OCI-LY7 (cell line): ENCODE measurements at regions not wholly inside any gene's neighbourhood (a gene's known extent, or its start where the extent isn't known, plus 50 kb on each side); places are given as distances from the start of the nearest gene placed in this dataset.
"Not testable (repeated sequence)": the region's sequence is repeated elsewhere in the genome, so short reads cannot be mapped to it uniquely, and the experiment has no call there.

ENCODE experiments used
- BruUV-seq: library from RNA; stranded (reverse); fragments of 400-500 nt; replicated peaks from 2 replicates; lab custom pipeline; 2021; lab: Mats Ljungman, UMichigan
- CTCF ChIA-PET: fragments of 300-600 bp; sonication (Branson Sonifier 250); formaldehyde crosslinking; loops from one replicate; lab custom pipeline; 2022; ENCODE audit warnings: antibody characterized with exemption; ENCODE audit not compliant: unreplicated experiment; lab: Charles Lee
- POLR2A ChIA-PET: fragments of 300-600 bp; sonication (Branson Sonifier 250); formaldehyde crosslinking; loops from one replicate; lab custom pipeline; 2022; ENCODE audit warnings: antibody characterized with exemption; lab: Charles Lee
- DNase-seq: peaks from one replicate; pipeline ENCODE4 v3.0.0-alpha.2; 2015; ENCODE audit warnings: low spot score
- H2AFZ ChIP-seq: fragments of 200-600 bp; sonication (generic), shearing (Covaris generic); 2 replicates; pipeline ENCODE4 v1.6.1; 2014; ENCODE audit warnings: mild to moderate bottlenecking, antibody characterized with exemption, low read length, moderate library complexity
- H3K27ac ChIP-seq: fragments of 200-600 bp; sonication (generic); 2 replicates; pipeline ENCODE4 v1.5.1; 2014; ENCODE audit warnings: mixed run types, low read depth, mild to moderate bottlenecking, moderate library complexity, low read length, inconsistent platforms; ENCODE audit not compliant: poor library complexity, severe bottlenecking
- H3K36me3 ChIP-seq: fragments of 200-600 bp; sonication (generic); 2 replicates; pipeline ENCODE4 v1.6.1; 2014; ENCODE audit warnings: mild to moderate bottlenecking, antibody characterized with exemption, low read length, moderate library complexity, mixed read lengths; ENCODE audit not compliant: insufficient read depth
- H3K4me1 ChIP-seq: fragments of 200-600 bp; sonication (generic); 2 replicates; pipeline ENCODE4 v1.5.1; 2014; ENCODE audit warnings: mild to moderate bottlenecking, low read length; ENCODE audit not compliant: insufficient read depth, poor library complexity, severe bottlenecking
- H3K4me2 ChIP-seq: fragments of 200-600 bp; sonication (generic); 2 replicates; pipeline ENCODE4 v1.6.1; 2014; ENCODE audit warnings: mild to moderate bottlenecking, low read length
- H3K4me3 ChIP-seq: fragments of 200-600 bp; sonication (generic); 2 replicates; pipeline ENCODE4 v1.5.1; 2014; ENCODE audit warnings: mild to moderate bottlenecking, low read depth, low read length; ENCODE audit not compliant: poor library complexity, severe bottlenecking
- H3K79me2 ChIP-seq: fragments of 200-600 bp; sonication (generic); 2 replicates; pipeline ENCODE4 v1.6.1; 2016; ENCODE audit warnings: low read depth, mild to moderate bottlenecking, low read length, moderate library complexity, mixed read lengths; ENCODE audit not compliant: insufficient read depth
- H3K9me2 ChIP-seq: fragments of 200-600 bp; sonication (generic); 2 replicates; pipeline ENCODE4 v1.6.1; 2016; ENCODE audit warnings: mild to moderate bottlenecking, low read length, mixed read lengths; ENCODE audit not compliant: insufficient read depth
- H3K9me3 ChIP-seq: fragments of 200-600 bp; sonication (generic); 2 replicates; pipeline ENCODE4 v1.6.1; 2014; ENCODE audit warnings: mild to moderate bottlenecking, mixed run types, low read length, mixed read lengths
- H4K20me1 ChIP-seq: fragments of 200-600 bp; sonication (generic); 2 replicates; pipeline ENCODE4 v1.6.1; 2014; ENCODE audit warnings: mild to moderate bottlenecking, antibody characterized with exemption, low read length, moderate library complexity, mixed read lengths; ENCODE audit not compliant: insufficient read depth
- EZH2phosphoT487 ChIP-seq: fragments of 200-600 bp; sonication (generic); IDR thresholded peaks from 2 replicates; pipeline ENCODE4 v1.6.1; 2018; ENCODE audit warnings: low read depth, borderline replicate concordance, mild to moderate bottlenecking, mixed run types, antibody characterized with exemption, low read length, moderate library complexity, mixed read lengths
- intact Hi-C: fragments of 100-400 bp; cut with micrococcal nuclease; formaldehyde crosslinking; loops from one replicate; pipeline ENCODE4 v1.10.0; 2022; ENCODE audit not compliant: unreplicated experiment
- TF ChIP-seq, protein P1 (sequence below): fragments of 200-600 bp; sonication (generic); conservative IDR thresholded peaks from 2 replicates; pipeline ENCODE4 v1.5.1; 2014; ENCODE audit warnings: mild to moderate bottlenecking, antibody characterized with exemption, low read length, moderate library complexity, mixed read lengths

DNA sequence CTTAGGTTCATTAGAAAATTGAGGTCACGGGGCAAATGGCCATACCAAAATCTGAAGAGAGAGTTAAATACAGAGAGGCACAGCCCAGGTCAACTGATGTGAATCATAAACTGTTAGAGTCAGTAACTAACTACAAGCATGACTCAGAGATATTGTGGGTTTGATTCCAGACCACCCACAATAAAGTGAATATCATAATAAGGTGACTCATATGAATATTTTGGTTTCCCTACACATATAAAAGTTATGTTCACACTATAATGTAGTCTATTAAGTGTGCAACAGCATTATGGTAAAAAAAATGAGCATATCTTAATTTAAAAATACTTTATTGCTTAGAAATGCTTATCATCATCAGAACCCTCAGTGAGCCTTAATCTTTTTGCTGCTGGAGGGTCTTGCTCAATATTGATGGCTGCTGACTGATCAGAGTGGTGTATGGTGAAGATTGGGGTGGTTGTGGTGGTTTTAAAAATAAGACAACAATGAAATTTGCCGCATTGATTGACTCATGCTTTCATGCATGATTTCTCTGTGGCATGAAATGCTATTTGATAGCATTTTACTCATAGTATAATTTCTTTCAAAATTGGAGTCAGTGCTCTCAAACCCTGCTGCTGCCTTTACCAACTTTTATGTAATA lies 53.1 kb upstream of the EDIL3 start:
- BruUV-seq = no TSS peak
- no peaks in the 10 kb centered on the region for H3K79me2 ChIP-seq
- TF ChIP-seq, protein P1, sequence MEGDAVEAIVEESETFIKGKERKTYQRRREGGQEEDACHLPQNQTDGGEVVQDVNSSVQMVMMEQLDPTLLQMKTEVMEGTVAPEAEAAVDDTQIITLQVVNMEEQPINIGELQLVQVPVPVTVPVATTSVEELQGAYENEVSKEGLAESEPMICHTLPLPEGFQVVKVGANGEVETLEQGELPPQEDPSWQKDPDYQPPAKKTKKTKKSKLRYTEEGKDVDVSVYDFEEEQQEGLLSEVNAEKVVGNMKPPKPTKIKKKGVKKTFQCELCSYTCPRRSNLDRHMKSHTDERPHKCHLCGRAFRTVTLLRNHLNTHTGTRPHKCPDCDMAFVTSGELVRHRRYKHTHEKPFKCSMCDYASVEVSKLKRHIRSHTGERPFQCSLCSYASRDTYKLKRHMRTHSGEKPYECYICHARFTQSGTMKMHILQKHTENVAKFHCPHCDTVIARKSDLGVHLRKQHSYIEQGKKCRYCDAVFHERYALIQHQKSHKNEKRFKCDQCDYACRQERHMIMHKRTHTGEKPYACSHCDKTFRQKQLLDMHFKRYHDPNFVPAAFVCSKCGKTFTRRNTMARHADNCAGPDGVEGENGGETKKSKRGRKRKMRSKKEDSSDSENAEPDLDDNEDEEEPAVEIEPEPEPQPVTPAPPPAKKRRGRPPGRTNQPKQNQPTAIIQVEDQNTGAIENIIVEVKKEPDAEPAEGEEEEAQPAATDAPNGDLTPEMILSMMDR = no peak
- no peak for TF ChIP-seq EZH2phosphoT487
- H3K4me3 ChIP-seq = no peak overlapping the region
- CTCF ChIA-PET = no interaction called here
- H3K36me3 ChIP-seq = no peaks in the 10 kb centered on the region
- no peaks in the 10 kb centered on the region for H3K9me2 ChIP-seq
- no peak overlapping the region for H3K27ac ChIP-seq
- POLR2A ChIA-PET = no interaction called here
- intact Hi-C loops = no loop called here
- no peaks in the 10 kb centered on the region for H3K4me1 ChIP-seq
- no peaks in the 10 kb centered on the region for H3K9me3 ChIP-seq
- no peak for DNase-seq
- H2AFZ ChIP-seq = no peak overlapping the region
- no peaks in the 10 kb centered on the region for H4K20me1 ChIP-seq
- H3K4me2 ChIP-seq = no peak overlapping the region

- Histone ChIP-seq H3K9me3 (no peaks in the 10 kb centered on the region), H2AFZ (no peak overlapping the region), H3K4me1 (no peaks in the 10 kb centered on the region), H3K27ac (no peak overlapping the region), H4K20me1 (no peaks in the 10 kb centered on the region), H3K9me2 (no peaks in the 10 kb centered on the region), H3K79me2 (no peaks in the 10 kb centered on the region), H3K36me3 (no peaks in the 10 kb centered on the region), H3K4me2 (no peak overlapping the region), H3K4me3 (no peak overlapping the region)
- TF ChIP-seq EZH2phosphoT487 = no peak
- TF ChIP-seq, protein P1 = no peak
- CTCF ChIA-PET = no interaction called here
- no TSS peak for BruUV-seq
- DNase-seq = no peak
- POLR2A ChIA-PET = no interaction called here
- intact Hi-C loops = no loop called here
These were observed 52.2 kb upstream of the EDIL3 start for GRCh38 chr5:84436866-84437265.

DNA sequence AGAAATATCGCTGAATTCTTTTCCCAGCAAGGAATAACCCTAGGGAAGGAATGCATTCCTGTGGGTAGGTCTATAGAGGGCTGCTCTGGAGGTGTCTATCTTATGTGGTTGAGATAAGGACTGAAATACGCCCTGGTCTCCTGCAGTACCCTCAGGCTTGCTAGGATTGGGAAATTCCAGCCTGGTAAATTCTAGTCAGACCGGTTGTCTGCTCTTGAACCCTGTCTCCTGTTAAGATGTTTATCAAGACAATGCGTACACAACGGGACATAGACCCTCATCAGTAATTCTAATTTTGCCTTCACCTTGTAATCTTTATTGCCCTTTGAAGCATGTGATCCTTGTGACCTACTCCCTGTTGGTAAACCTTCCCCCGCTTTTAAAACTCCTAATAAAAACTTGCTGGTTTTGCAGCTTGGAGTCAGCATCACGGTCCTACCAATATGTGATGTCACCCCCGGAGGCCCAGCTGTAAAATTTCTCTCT lies 51.2 kb upstream of the EDIL3 start:
- H3K79me2 ChIP-seq, H4K20me1 ChIP-seq, H3K9me2 ChIP-seq, H3K9me3 ChIP-seq, POLR2A ChIA-PET, H2AFZ ChIP-seq, H3K27ac ChIP-seq, intact Hi-C loops, H3K4me3 ChIP-seq, CTCF ChIA-PET, DNase-seq, H3K4me2 ChIP-seq, H3K36me3 ChIP-seq, BruUV-seq, H3K4me1 ChIP-seq: not testable (repeated sequence)
